ENCODE measurements at regions not wholly inside any gene's neighbourhood (a gene's known extent, or its start where the extent isn't known, plus 50 kb on each side); places are given as distances from the start of the nearest gene placed in this dataset.

DNA sequence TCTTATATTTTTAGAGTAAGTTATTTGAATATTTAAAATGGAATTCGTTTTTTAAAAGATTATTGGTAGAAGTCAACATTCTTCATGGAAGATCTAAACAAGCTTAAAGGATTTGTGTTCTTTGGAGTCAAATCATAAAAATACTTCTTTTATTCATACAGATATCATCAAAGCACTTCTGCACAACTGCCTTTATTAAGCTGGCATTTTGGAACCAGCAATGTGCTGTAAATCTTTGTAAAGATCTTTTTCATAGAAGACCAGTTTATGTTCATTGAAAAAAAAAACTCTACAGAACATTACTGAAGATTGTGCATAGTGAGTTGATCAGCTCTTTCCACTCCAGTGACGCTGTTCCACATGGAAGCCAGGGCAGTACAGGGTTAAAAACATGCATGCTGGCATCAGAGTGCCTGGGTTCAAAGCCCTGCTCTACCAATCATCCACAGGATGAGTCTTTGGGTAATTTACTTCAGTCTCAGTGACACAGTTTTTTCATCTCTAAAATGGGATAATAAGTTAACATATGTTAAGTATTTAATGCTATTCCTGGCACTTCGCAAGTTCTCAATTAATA is 109.6 kb upstream of the SLC38A4 start:
- DNase-seq = no peak
- Histone ChIP-seq H3K27me3 (no peaks in the 10 kb centered on the region), H3K4me1 (no peaks in the 10 kb centered on the region), H3K9me3 (no peaks in the 10 kb centered on the region), H3K4me3 (no peak overlapping the region), H3K27ac (no peak overlapping the region), H3K9ac (ENCODE audit: low read depth in 2 of 2, low read length in 2 of 2) (no peak overlapping the region), H3K36me3 (no peaks in the 10 kb centered on the region)
- no peak for TF ChIP-seq CTCF (IDR thresholded peaks at IDR 0.05)
- intact Hi-C loops (cut with DNase I) = loop anchor here (2.0 kb wide), 1 partner anchor 261 kb away; no protein-coding TSS in a partner anchor

DNA sequence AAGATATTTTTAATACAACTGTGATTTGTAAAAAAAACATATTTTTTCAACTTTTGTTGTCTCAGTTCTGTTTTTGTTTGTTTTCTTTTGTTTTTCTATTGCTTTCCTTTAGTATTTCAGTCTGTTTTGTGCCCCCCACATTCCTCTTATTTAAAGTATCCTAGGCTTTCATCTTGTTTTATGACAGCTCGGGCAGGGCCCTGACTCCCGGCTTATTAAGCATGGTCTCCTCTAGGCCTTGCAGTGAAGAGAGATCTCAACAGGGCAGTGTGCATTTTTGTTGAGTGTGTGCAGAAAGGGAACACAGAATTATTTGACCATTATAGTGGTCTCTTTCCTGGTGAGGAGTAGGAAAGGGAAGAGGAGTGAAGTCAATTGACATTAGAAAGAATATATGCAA is 110.2 kb upstream of the SLC38A4 start:
- no peaks in the 10 kb centered on the region for H3K4me1 ChIP-seq
- H3K36me3 ChIP-seq = no peaks in the 10 kb centered on the region
- no peak for TF ChIP-seq CTCF (IDR thresholded peaks at IDR 0.05)
- intact Hi-C loops (cut with DNase I) = no loop called here
- no peak overlapping the region for H3K9ac ChIP-seq (ENCODE audit: low read depth in 2 of 2, low read length in 2 of 2)
- H3K9me3 ChIP-seq = no peaks in the 10 kb centered on the region
- H3K27me3 ChIP-seq = no peaks in the 10 kb centered on the region
- no peak overlapping the region for H3K4me3 ChIP-seq
- no peak overlapping the region for H3K27ac ChIP-seq
- no peak for DNase-seq

DNA sequence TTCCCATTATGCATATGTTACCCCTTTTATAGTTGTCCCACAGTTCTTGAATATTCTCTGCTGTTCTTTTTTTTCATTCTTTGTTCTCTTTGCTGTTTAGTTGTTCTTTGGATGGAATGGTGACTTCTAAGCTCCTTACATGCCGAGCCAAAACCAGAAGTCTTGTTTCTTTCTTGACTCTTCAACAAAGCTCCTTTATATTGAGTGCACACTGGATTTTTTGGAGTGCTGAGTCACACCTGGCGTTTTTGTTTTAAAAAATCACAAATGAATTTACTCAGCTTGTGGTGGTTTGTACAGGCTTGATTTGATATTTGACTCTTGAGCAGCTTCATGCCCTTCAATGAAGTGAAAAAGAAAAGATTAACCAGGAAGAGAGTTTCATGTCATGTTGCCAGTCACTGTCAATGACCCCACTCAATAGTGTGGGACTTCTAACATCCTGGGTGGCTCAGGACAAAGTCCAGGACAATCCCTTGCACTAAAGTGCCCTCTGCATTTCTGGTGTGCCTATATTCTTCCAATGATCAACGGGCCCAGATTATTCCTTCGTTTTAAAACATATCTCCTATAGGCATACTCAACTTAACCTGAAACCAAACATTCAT is 112.4 kb upstream of the SLC38A4 start:
- intact Hi-C loops (cut with DNase I) = no loop called here

DNA sequence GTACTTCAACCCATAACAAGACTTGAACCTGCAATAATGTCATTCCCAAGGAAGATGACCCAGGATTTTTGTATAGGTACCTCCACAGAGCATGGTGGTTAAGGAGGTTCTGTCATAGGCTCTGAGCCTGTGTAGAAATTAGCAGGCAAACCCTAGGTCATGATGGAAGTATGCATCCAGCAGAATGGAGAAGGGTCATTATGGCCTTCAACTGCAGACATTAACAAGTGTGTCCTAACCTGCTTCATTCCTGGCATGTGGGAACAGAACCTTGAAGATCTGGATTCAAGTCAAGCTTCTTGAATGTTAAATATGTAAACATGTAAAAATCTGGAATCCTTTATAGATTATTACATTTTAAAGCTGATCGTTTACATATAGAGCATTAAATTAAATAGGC is 116.2 kb upstream of the SLC38A4 start:
- no peak overlapping the region for H3K9ac ChIP-seq (ENCODE audit: low read depth in 2 of 2, low read length in 2 of 2)
- H3K9me3 ChIP-seq = no peaks in the 10 kb centered on the region
- TF ChIP-seq CTCF (IDR thresholded peaks at IDR 0.05) = no peak
- no peak overlapping the region for H3K27ac ChIP-seq
- no peaks in the 10 kb centered on the region for H3K4me1 ChIP-seq
- H3K27me3 ChIP-seq = no peaks in the 10 kb centered on the region
- DNase-seq = no peak
- intact Hi-C loops (cut with DNase I) = no loop called here
- H3K4me3 ChIP-seq = no peak overlapping the region
- no peaks in the 10 kb centered on the region for H3K36me3 ChIP-seq

More for the DNA sequence above, 112.4 kb upstream of the SLC38A4 start:
- no peak overlapping the region for H3K27ac ChIP-seq
- no peak for DNase-seq
- H3K4me3 ChIP-seq = no peak overlapping the region
- no peaks in the 10 kb centered on the region for H3K4me1 ChIP-seq
- no peak for TF ChIP-seq CTCF (IDR thresholded peaks at IDR 0.05)
- H3K27me3 ChIP-seq = no peaks in the 10 kb centered on the region
- H3K9me3 ChIP-seq = no peaks in the 10 kb centered on the region
- H3K36me3 ChIP-seq = no peaks in the 10 kb centered on the region
- no peak overlapping the region for H3K9ac ChIP-seq (ENCODE audit: low read depth in 2 of 2, low read length in 2 of 2)

DNA sequence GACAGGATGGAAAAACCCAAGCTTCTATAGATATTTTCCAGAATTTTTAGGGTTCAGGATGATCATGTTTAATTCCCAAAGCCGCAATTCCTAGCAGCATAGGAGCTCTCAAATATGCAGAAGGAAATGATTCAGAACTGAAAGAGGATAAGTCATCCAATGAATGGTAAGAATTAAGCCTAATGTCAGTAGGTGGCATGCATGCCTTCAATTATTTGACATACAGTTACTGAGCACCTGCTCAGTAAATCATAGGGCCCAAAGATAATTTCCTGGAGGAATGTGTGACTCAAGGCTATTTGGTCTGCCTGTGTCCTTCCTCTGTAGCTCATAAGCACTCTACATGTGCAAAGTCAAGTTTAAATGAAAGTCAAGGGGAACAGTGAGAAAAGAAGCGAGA is 116.8 kb upstream of the SLC38A4 start:
- Histone ChIP-seq H3K4me3 (no peak overlapping the region), H3K9ac (ENCODE audit: low read depth in 2 of 2, low read length in 2 of 2) (no peak overlapping the region), H3K4me1 (no peaks in the 10 kb centered on the region), H3K27ac (no peak overlapping the region), H3K27me3 (no peaks in the 10 kb centered on the region), H3K36me3 (no peaks in the 10 kb centered on the region), H3K9me3 (no peaks in the 10 kb centered on the region)
- no peak for TF ChIP-seq CTCF (IDR thresholded peaks at IDR 0.05)
- intact Hi-C loops (cut with DNase I) = no loop called here
- DNase-seq = no peak

Measured in colonic mucosa (tissue), 4 donors.